HepG2 (cell line): ENCODE measurements at regions not wholly inside any gene's neighbourhood (a gene's known extent, or its start where the extent isn't known, plus 50 kb on each side); places are given as distances from the start of the nearest gene placed in this dataset.

Source experiments
- ATAC-seq: fragments of 200-7000 bp; cut with Tn5 transposase; 3 replicates; pipeline ENCODE4 v1.9.1; 2020; ENCODE audit warnings: mild to moderate bottlenecking, moderate library complexity
- BruUV-seq: library from RNA; stranded (reverse); fragments of 400-500 nt; replicated peaks from 2 replicates; lab custom pipeline; 2021; lab: Mats Ljungman, UMichigan
- CTCF ChIA-PET: fragments of 300-600 bp; formaldehyde crosslinking; extraction: SDS; loops from one replicate; lab custom pipeline; 2021; ENCODE audit warnings: low total read pairs, inconsistent platforms, low intra/inter-chr PET ratio; lab: Yijun Ruan, JAX
- POLR2A ChIA-PET: fragments of 350-600 bp; sonication (Branson Sonifier 250); formaldehyde crosslinking; loops from one replicate; lab custom pipeline; 2020; ENCODE audit warnings: antibody characterized with exemption, inconsistent platforms; lab: Yijun Ruan, JAX
- DNase-seq: peaks from one replicate; pipeline ENCODE4 v3.0.0-alpha.2; 2015; ENCODE audit warnings: low spot score
- FAIRE-seq: peaks from 3 replicates; lab custom pipeline; 2011; peaks lifted over from hg19 to GRCh38; lab: Jason Lieb, UNC
- H2AFZ ChIP-seq: one replicate; pipeline ENCODE4 v1.6.1; 2011; ENCODE audit warnings: low read length, inconsistent platforms
- H3K27ac ChIP-seq: fragments of 300-600 bp; 3 replicates; pipeline ENCODE4 v1.8.0; 2011; ENCODE audit warnings: mixed run types, mild to moderate bottlenecking, mixed read lengths, low read length, inconsistent platforms; ENCODE audit not compliant: insufficient read depth; ENCODE audit errors: extremely low read length
- H3K27me3 ChIP-seq, 2 experiments: fragments of 200-600 bp in 1 of 2; 2 replicates in 1 of 2; 3 replicates in 1 of 2; pipeline versions ENCODE4 v1.6.0 to v1.8.0; 2011; ENCODE audit warnings: low read length in 2 of 2, mild to moderate bottlenecking in 2 of 2, moderate library complexity in 2 of 2, inconsistent platforms in 1 of 2; ENCODE audit not compliant: insufficient read depth in 2 of 2, control insufficient read depth in 1 of 2
- H3K36me3 ChIP-seq, 2 experiments: fragments of 200-600 bp in 1 of 2; replicated peaks in 1 of 2; 2 replicates in 1 of 2; 3 replicates in 1 of 2; pipeline versions ENCODE4 v1.5.1 to v1.8.0; 2011; ENCODE audit warnings: low read length in 2 of 2, inconsistent platforms in 1 of 2; ENCODE audit not compliant: insufficient read depth in 2 of 2, control insufficient read depth in 1 of 2
- H3K4me1 ChIP-seq: 2 replicates; pipeline ENCODE4 v1.5.1; 2012; ENCODE audit warnings: low read length, inconsistent platforms; ENCODE audit not compliant: insufficient read depth
- H3K4me2 ChIP-seq: 2 replicates; pipeline ENCODE4 v1.6.0; 2011; ENCODE audit warnings: low read depth, low read length, inconsistent platforms
- H3K4me3 ChIP-seq, 3 experiments: fragments of 200-600 bp in 1 of 3; sonication (generic), shearing (Covaris generic) in 1 of 3; replicated peaks in 1 of 3; 2 replicates each; pipeline ENCODE4 v1.5.1; 2011 to 2016; ENCODE audit warnings: low read length in 3 of 3, inconsistent platforms in 2 of 3, low read depth in 2 of 3, mild to moderate bottlenecking in 2 of 3, control low read depth in 1 of 3, mixed read lengths in 1 of 3; ENCODE audit not compliant: insufficient read depth in 1 of 3
- H3K79me2 ChIP-seq: one replicate; pipeline ENCODE4 v1.6.1; 2011; ENCODE audit warnings: low read length, inconsistent platforms; ENCODE audit not compliant: insufficient read depth
- H3K9ac ChIP-seq: 2 replicates; pipeline ENCODE4 v1.6.0; 2011; ENCODE audit warnings: mild to moderate bottlenecking, low read depth, low read length, inconsistent platforms; ENCODE audit not compliant: insufficient read depth
- H3K9me3 ChIP-seq: 2 replicates; pipeline ENCODE4 v1.5.1; 2012; ENCODE audit warnings: mild to moderate bottlenecking, low read length
- H4K20me1 ChIP-seq: 2 replicates; pipeline ENCODE4 v1.6.0; 2011; ENCODE audit warnings: inconsistent platforms, mild to moderate bottlenecking, low read length, moderate library complexity; ENCODE audit not compliant: insufficient read depth
- ELF3 ChIP-seq: IDR thresholded peaks from 2 replicates; pipeline ENCODE4 v1.6.1; 2016; ENCODE audit warnings: missing genetic modification reagents, missing compliant biosample characterization
- ELF4 ChIP-seq: sonication (generic); formaldehyde crosslinking; IDR thresholded peaks from 2 replicates; pipeline ENCODE4 v1.5.0; 2020; ENCODE audit warnings: missing genetic modification reagents, mild to moderate bottlenecking, moderate library complexity, borderline replicate concordance
- ETV5 ChIP-seq: IDR thresholded peaks from 2 replicates; pipeline ENCODE4 v1.6.1; 2018; ENCODE audit warnings: missing biosample characterization, missing genetic modification reagents, inconsistent platforms, borderline replicate concordance
- NR2F6 ChIP-seq, 2 experiments: IDR thresholded peaks; 2 replicates each; pipeline ENCODE4 v1.6.1; 2016; ENCODE audit warnings: antibody characterized with exemption in 1 of 2, mild to moderate bottlenecking in 1 of 2
- SMARCC2 ChIP-seq: fragments of 450-650 bp; IDR thresholded peaks from 2 replicates; pipeline ENCODE4 v1.6.1; 2017; ENCODE audit warnings: antibody characterized with exemption, mild to moderate bottlenecking
- SRSF1 ChIP-seq: fragments of 200-400 bp; formaldehyde crosslinking; optimal IDR thresholded peaks from 2 replicates; pipeline ENCODE3; 2017; ENCODE audit warnings: mild to moderate bottlenecking, low read depth, low read length, moderate library complexity
- ZMYM4 ChIP-seq: sonication (generic); formaldehyde crosslinking; IDR thresholded peaks from 2 replicates; pipeline ENCODE4 v1.8.1; 2023; ENCODE audit warnings: mild to moderate bottlenecking, missing genetic modification reagents
- ZNF597 ChIP-seq: sonication (generic); formaldehyde crosslinking; IDR thresholded peaks from 2 replicates; pipeline ENCODE4 v1.5.0; 2020; ENCODE audit warnings: missing genetic modification reagents
- WGBS: methylation state at CpG from one replicate; pipeline ENCODE4 v1.1.6; 2017; ENCODE audit warnings: low lambda C conversion rate; 5-methylcytosine and 5-hydroxymethylcytosine counted together
- in situ Hi-C: cut with HindIII; loops from 2 replicates; pipeline ENCODE4 v1.10.0; 2017; ENCODE audit warnings: low pct_unique_long_range_greater_than_20kb; ENCODE audit not compliant: extremely low pct_ligation_motif_present
- intact Hi-C: fragments of 100-400 bp; cut with micrococcal nuclease; formaldehyde crosslinking; loops from one replicate; pipeline ENCODE4 v1.10.0; 2022; ENCODE audit not compliant: unreplicated experiment
- TF ChIP-seq, protein P1 (sequence below): sonication (generic); formaldehyde crosslinking; IDR thresholded peaks from 2 replicates; pipeline ENCODE4 v1.9.0; 2021; ENCODE audit warnings: missing genetic modification reagents, borderline replicate concordance

DNA sequence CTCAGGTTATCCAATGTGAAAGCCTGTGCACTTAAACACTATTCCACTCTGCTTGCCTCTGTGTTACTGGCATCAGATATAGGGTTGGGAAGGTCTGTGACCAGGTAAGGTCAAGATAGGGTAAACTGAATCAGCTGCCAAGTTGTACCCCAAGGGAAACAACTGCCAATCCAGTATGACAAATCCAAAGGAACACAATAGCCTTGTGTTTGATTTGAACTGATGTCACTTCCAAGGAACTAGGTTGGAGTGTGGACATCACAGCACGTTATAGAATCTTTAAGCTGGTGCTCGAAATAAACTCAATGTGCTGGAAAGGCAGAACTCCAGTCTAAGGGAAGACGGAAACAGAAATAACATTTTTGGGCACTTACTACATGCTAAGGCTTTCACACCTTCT lies 223.4 kb upstream of the BTG1 start (continued):
- TF ChIP-seq, protein P1, sequence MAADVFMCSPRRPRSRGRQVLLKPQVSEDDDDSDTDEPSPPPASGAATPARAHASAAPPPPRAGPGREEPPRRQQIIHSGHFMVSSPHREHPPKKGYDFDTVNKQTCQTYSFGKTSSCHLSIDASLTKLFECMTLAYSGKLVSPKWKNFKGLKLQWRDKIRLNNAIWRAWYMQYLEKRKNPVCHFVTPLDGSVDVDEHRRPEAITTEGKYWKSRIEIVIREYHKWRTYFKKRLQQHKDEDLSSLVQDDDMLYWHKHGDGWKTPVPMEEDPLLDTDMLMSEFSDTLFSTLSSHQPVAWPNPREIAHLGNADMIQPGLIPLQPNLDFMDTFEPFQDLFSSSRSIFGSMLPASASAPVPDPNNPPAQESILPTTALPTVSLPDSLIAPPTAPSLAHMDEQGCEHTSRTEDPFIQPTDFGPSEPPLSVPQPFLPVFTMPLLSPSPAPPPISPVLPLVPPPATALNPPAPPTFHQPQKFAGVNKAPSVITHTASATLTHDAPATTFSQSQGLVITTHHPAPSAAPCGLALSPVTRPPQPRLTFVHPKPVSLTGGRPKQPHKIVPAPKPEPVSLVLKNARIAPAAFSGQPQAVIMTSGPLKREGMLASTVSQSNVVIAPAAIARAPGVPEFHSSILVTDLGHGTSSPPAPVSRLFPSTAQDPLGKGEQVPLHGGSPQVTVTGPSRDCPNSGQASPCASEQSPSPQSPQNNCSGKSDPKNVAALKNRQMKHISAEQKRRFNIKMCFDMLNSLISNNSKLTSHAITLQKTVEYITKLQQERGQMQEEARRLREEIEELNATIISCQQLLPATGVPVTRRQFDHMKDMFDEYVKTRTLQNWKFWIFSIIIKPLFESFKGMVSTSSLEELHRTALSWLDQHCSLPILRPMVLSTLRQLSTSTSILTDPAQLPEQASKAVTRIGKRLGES (CRISPR knock-in tag): no peak
- TF ChIP-seq ELF4 (CRISPR knock-in tag) (no peak), ZNF597 (no peak), ELF3 (CRISPR knock-in tag) (no peak), ZMYM4 (CRISPR knock-in tag) (no peak), NR2F6 (IDR thresholded peaks at IDR 0.05) (no peak), NR2F6 (CRISPR knock-in tag; IDR thresholded peaks at IDR 0.05) (no peak)

DNA sequence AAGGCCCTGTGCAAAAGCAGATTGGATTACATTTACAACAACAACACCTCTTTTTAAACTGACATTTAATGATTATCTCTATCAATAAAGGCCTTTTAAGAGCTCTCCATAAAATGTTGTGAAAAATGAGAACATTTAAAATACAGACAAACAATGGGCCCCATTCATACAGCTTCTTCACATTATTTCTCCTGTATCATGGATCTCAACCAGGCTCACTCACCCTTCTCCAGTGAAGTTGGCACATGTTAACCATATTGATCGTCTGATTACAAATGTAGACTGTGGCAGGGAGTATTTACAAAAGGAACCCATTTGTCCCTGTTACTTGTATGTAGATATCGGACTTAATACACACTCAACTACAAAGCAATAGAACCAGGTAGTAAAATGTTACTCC lies 220.2 kb upstream of the BTG1 start:
- ChIA-PET CTCF (no interaction called here), POLR2A (no interaction called here)
- ATAC-seq: no peak
- Histone ChIP-seq H3K4me2 (no peak overlapping the region), H3K9ac (no peak overlapping the region), H4K20me1 (no peaks in the 10 kb centered on the region), H2AFZ (no peak overlapping the region), H3K4me1 (no peaks in the 10 kb centered on the region), H3K27ac (no peak overlapping the region), H3K36me3 (no peaks in the 10 kb centered on the region), H3K9me3 (no peaks in the 10 kb centered on the region), H3K27me3 (no peaks in the 10 kb centered on the region; a peak in 1 of 5 replicates), H3K79me2 (no peaks in the 10 kb centered on the region), H3K4me3 (no peak overlapping the region)
- DNase-seq: no peak
- WGBS: 38% methylated on average over 2 of the region's 2 CpGs
- no peak for TF ChIP-seq ETV5 (CRISPR knock-in tag)
- TF ChIP-seq SMARCC2: no peak
- TF ChIP-seq SRSF1: no peak
- no peak for FAIRE-seq
- in situ Hi-C loops: no loop called here
- BruUV-seq: no TSS peak
- intact Hi-C loops: no loop called here
